ENCODE measurements at regions not wholly inside any gene's neighbourhood (a gene's known extent, or its start where the extent isn't known, plus 50 kb on each side); places are given as distances from the start of the nearest gene placed in this dataset.

GRCh38 chr11:134743820-134744195 lies 331.8 kb upstream of the B3GAT1 start:
- TF ChIP-seq CTCF (IDR thresholded peaks at IDR 0.05) (no peak), POLR2A (IDR thresholded peaks at IDR 0.05) (no peak), POLR2AphosphoS5 (IDR thresholded peaks at IDR 0.05; ENCODE audit: insufficient read depth in 1 of 2, low read depth in 1 of 2) (no peak)
- DNase-seq (ENCODE audit: extremely low spot score in 2 of 2) = no peak
- Histone ChIP-seq H3K36me3 (no peaks in the 10 kb centered on the region), H3K9me3 (no peaks in the 10 kb centered on the region), H3K27ac (no peak overlapping the region), H3K4me1 (no peaks in the 10 kb centered on the region), H3K4me3 (no peak overlapping the region), H3K27me3 (no peaks in the 10 kb centered on the region)
- intact Hi-C loops (cut with DNase I) = no loop called here

- DNase-seq (ENCODE audit: extremely low spot score in 2 of 2) = no peak
- TF ChIP-seq POLR2AphosphoS5 (IDR thresholded peaks at IDR 0.05; ENCODE audit: insufficient read depth in 1 of 2, low read depth in 1 of 2) (no peak), POLR2A (IDR thresholded peaks at IDR 0.05) (no peak)
- no peaks in the 10 kb centered on the region for H3K36me3 ChIP-seq
- H3K9me3 ChIP-seq = no peaks in the 10 kb centered on the region
- intact Hi-C loops (cut with DNase I) = no loop called here
- no peak overlapping the region for H3K4me3 ChIP-seq
- no peak overlapping the region for H3K27ac ChIP-seq
- no peaks in the 10 kb centered on the region for H3K27me3 ChIP-seq
- H3K4me1 ChIP-seq = no peaks in the 10 kb centered on the region
These were observed 331.1 kb upstream of the B3GAT1 start for GRCh38 chr11:134742956-134743819.

GRCh38 chr11:134742224-134742612 lies 330.2 kb upstream of the B3GAT1 start:
- Histone ChIP-seq H3K27me3 (no peaks in the 10 kb centered on the region), H3K36me3 (no peaks in the 10 kb centered on the region), H3K9me3 (no peaks in the 10 kb centered on the region), H3K27ac (no peak overlapping the region), H3K4me3 (no peak overlapping the region), H3K4me1 (no peaks in the 10 kb centered on the region)
- no peak for DNase-seq (ENCODE audit: extremely low spot score in 2 of 2)
- TF ChIP-seq CTCF (IDR thresholded peaks at IDR 0.05) (no peak), POLR2AphosphoS5 (IDR thresholded peaks at IDR 0.05; ENCODE audit: insufficient read depth in 1 of 2, low read depth in 1 of 2) (no peak), POLR2A (IDR thresholded peaks at IDR 0.05) (no peak)
- intact Hi-C loops (cut with DNase I) = no loop called here

- Histone ChIP-seq H3K4me3 (no peak overlapping the region), H3K9me3 (no peaks in the 10 kb centered on the region), H3K36me3 (no peaks in the 10 kb centered on the region), H3K4me1 (no peaks in the 10 kb centered on the region), H3K27me3 (no peaks in the 10 kb centered on the region), H3K27ac (no peak overlapping the region)
- TF ChIP-seq POLR2AphosphoS5 (IDR thresholded peaks at IDR 0.05; ENCODE audit: insufficient read depth in 1 of 2, low read depth in 1 of 2) = no peak
- TF ChIP-seq POLR2A (IDR thresholded peaks at IDR 0.05) = no peak
- TF ChIP-seq CTCF (IDR thresholded peaks at IDR 0.05) = no peak
- intact Hi-C loops (cut with DNase I) = no loop called here
- no peak for DNase-seq (ENCODE audit: extremely low spot score in 2 of 2)
These were observed 329.6 kb upstream of the B3GAT1 start for GRCh38 chr11:134741453-134742223.

- no peak for TF ChIP-seq POLR2A (IDR thresholded peaks at IDR 0.05)
- no peak for TF ChIP-seq CTCF (IDR thresholded peaks at IDR 0.05)
- no peak for TF ChIP-seq POLR2AphosphoS5 (IDR thresholded peaks at IDR 0.05; ENCODE audit: insufficient read depth in 1 of 2, low read depth in 1 of 2)
- H3K36me3 ChIP-seq = no peaks in the 10 kb centered on the region
These were observed 328.7 kb upstream of the B3GAT1 start for GRCh38 chr11:134740590-134741261.

More at GRCh38 chr11:134740590-134741261, 328.7 kb upstream of the B3GAT1 start:
- no peaks in the 10 kb centered on the region for H3K9me3 ChIP-seq
- intact Hi-C loops (cut with DNase I) = no loop called here
- no peaks in the 10 kb centered on the region for H3K4me1 ChIP-seq
- H3K27ac ChIP-seq = no peak overlapping the region
- H3K4me3 ChIP-seq = no peak overlapping the region
- no peak for DNase-seq (ENCODE audit: extremely low spot score in 2 of 2)
- no peaks in the 10 kb centered on the region for H3K27me3 ChIP-seq
